GM21423 (cell line): ENCODE measurements at regions not wholly inside any gene's neighbourhood (a gene's known extent, or its start where the extent isn't known, plus 50 kb on each side); places are given as distances from the start of the nearest gene placed in this dataset.
A peak's percentile ranks its signal among the peaks of the same experiment; 100 is the strongest.
"Not testable (repeated sequence)": the region's sequence is repeated elsewhere in the genome, so short reads cannot be mapped to it uniquely, and the experiment has no call there.

Experiments
- ATAC-seq: cut with Tn5 transposase; IDR thresholded peaks from one replicate; pipeline ENCODE4 v1.9.1; 2021; ENCODE audit warnings: mild to moderate bottlenecking, moderate library complexity; ENCODE audit not compliant: unreplicated experiment

DNA sequence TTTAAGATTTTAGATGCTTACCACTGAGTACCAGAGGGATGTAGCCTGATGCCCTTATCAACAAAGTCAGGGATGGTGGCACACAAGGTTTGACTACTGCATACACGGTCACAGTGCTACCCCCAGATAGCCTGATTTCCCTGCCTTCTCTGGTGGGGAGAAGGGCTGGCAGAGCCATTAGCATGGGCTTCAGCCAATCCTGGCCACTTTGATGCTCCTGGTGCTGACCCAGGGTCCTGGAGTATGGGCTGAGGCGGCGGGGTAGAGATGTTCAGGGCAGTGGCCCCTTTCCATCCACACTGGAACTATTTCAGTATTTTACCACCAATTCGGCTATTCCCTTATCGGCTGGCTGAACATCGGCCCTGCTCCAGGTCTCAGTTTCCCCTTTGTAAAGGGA, 83.2 kb downstream of the POTEB3 start:
- ATAC-seq = not testable (repeated sequence)

DNA sequence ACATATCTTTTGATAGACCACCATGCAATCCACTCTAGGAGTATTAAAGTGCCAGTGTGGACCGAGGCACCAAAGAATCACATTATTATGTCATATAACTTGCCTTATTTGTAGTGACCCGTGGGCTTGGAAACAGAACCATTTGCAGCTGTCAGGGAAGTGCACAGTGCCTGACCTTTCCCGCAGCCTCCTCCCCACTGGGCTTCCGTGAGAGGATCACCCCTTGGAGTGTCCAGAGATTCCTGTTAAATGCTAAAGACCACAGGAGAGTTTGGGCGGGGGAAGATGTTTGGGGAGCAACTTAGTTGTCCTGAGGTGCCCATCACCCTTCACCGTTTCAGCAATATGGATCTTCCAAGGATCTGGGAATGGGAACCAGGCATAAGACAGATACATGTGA, 84.4 kb downstream of the POTEB3 start:
- not testable (repeated sequence) for ATAC-seq

DNA sequence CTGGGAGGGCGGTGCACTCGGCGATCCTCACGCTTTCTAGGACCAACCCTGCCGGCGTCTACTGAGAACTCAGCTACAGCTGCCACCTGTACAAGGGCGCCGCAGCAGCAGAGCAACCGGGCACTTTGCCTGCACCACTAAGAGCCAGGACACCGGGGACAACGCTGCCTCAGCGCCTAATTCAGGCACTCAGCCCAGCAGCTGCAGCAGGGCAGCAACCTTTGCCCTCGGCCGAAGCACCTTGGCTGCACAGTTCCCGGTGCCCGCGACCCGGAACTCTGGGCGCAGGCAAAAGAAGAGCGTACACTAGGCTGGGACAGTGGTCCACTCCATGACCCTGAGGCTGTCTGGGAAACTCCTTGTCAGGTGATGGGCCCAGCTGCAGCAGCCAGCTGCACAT, 85.7 kb downstream of the POTEB3 start:
- not testable (repeated sequence) for ATAC-seq

DNA sequence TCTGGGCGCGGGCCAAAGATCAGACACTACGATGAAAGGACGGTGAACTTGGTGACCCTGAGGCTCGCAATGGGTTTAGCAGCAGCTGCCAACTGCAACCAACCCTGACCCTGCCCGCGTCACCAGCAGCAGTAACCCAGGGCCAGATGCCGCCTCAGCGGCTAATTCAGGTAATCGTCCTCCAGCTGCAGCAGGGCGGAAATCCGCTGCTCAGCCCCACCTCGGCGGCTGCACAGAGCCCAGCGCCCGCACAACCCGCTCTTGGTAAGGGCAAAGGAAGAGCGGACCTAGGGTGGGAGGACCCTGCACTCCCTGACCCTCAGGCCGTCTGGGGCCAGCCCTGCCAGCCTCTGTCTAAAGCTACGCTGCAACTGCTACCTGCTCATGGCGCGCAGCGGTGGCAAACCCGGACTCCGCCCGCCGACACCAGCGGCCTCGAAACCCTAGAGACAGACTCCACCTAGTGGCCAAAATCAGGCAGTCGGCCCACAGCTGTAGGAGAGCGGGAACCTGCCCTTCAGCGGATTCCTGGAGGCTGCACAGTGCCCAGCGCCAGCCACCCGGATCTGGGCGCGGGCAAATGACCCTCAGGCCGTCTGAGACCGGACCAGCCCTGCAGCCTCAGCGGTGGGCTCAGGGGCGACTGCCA, 87.5 kb downstream of the POTEB3 start:
- not testable (repeated sequence) for ATAC-seq

DNA sequence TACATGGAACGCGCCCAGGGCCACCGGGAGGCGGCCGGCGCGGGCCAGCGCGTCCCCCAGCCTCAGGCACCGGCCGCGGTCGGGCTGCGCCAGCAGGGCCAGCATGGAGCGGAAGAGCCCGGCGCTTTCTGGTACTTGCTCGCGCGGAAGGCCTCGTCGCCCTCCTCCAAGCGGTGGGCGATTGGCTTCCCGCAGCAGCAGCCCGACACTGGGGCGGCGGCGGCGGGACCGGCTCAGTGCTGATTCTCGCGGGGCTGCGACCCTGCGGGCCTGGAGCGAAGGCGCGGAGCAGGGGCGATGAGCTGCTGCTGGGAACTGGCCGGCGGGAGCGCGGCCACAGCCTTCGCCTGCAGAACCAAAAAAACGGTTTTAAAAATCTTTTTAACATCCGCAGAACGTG, 95.3 kb downstream of the POTEB3 start:
- not testable (repeated sequence) for ATAC-seq

DNA sequence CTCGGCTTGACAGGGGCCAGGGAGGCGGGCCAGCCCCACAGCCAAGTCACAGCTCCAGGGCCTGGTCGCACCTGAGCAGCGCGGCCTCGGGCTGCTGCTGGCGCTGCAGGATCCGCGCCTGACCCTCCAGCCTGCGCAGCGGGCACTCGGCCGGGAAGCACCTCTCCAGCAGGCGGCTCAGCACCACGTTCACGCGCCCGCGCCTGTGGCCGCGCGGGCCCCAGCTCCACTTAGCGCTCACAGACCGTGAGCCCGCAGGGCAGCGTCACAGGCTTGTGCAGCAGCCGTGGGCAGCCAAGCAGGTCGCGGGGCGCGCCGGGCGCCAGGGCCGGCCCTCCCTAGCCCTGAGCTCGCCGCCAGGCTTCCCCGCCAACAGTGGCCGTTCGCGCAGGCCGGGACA, 95.8 kb downstream of the POTEB3 start:
- not testable (repeated sequence) for ATAC-seq

DNA sequence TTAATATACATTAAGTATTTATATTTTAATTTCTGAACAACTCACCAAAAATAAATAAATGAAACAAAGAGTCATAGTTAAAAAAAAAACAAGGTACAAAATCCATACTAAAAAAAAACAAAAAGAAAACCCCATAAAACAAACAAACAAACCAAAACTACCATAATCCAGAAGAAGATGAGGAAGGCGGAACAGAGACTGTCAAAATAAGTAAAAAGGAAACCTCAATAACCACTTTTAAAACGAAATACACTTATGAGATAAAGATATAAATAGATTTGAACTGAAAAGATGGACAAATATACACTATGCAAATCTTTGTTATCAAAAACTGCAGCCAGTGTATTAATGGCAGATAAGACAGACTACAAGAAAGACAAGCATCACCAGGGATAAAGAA, 103.3 kb downstream of the POTEB3 start:
- not testable (repeated sequence) for ATAC-seq

DNA sequence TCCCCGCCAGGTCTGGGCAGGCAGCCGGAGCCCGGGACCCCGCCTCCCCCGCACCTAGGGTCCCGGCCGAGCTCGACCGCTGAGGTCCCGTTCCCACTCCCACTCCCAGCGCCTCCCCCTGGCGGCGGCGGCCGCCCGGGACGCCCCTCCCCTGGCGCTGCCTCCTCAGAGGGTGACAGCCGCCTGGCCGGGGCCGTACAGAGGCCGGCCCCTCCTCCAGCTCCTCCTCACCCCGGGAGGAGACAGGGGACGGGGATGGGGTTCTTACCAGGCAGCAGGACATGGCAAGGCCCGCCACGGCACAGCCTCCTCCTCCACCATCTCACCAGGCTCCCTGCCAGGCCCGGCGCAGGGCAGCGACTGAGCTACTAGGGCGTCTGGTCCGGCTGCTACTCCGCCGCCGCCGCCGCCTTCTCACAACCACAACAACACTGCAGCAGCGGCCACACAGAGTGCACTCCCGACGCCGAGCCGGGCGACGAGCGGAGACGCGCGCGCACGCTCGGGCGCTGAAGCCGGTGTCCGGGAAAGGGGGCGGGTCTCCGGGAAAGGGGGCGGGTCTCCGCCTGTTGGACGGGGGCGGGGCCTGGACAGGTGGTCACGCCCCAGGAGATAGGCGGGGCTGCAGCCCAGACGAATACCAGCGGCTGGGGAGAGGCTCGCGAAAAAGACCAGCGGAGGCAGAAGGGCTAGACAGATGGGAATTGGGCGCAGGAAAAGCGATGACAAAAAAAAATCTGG, 115.4 kb downstream of the POTEB3 start:
- not testable (repeated sequence) for ATAC-seq

DNA sequence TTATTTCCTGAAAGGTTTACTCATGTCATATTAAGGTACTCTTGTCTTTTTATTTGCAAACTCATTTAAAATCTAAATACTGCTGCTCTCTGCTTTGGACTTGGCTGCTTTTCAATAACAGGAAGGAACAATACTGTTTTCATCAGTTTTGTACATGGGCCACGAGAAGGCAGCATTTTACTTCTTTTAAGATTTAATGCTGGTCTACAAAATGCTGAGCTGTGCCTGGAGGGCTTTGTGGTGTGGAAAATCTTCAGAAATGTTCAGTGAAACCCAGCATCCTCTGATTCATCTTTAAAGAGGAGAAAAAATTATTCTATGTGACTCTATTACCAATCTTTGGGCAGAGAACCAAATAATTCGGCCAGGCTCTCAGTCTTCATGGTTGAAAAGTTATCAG, 155.9 kb downstream of the POTEB3 start:
- peak; percentile 50 for ATAC-seq

DNA sequence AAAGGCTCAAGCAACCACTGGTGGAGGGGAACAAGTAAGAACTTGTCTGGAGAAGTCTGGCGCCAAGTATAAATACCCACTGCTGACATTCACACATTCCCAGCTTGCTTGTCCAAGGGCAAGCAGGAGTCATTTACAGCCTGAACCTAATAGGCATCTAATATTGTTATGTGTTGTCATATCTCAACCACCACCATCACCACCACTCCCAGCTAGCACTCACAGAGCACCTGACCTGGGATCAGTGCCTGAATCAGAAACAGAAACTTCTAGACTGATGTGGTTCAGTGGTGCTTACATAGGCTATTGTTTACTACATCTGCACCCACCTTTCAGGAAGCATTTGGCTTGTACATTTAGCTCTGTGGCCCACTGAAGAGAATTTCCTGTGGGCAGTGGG, 157.1 kb downstream of the POTEB3 start:
- ATAC-seq = peak; percentile 97

DNA sequence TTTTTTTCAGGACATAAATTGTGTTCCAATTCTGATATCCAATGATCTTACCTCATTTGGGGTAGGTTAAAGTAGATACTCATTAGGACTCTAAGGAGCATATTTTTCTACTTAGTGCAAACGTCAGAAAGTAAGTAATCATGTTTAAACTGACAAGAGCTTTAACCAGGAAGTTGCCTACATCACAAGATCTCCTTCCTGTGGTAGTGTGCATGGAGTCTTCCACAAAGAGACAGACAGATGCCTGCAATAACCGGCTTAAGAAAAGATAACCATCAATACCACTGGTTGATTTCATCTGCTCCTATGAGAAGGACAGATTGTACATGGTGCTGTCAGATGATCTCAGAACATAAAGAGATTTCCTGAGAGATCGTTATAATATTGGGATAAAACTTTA, 160.0 kb downstream of the POTEB3 start:
- not testable (repeated sequence) for ATAC-seq

DNA sequence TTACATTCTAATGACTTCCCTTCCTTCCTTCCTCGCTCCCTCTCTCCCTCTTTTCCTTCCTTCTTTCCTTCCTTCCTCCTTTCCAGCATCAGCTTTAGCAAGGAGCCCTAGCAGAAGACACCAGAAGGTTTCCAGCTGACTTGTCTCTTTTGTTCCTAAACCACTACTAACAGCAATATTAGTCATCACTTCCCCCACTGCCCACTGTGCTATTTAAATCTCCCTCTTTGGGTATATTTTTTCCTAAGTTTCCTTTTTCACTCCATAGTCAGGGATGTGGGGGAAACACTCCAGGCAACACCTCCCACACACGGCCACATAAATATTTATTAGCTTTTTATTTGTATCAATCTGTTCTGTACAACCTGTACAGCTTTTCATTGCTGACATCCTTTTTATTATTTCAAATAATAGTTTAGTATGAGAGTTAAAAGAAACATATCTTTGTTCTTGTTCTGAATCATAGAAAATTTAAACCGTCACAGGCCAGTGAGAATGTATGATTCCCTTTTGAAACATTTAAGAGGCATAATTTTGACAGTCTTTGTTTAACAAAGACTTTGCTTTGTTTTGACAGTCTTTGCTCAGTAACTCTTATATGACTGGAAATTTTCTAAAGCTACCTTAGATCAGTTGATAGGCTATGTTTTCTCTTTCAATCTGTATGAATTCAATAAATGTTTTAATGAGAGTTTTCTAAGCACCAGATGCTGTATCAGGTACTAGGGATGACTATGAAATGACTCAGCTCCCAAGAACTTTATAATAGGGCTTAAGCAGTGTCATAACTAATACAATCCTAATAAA, 167.9 kb downstream of the POTEB3 start:
- ATAC-seq = peak; percentile 45

DNA sequence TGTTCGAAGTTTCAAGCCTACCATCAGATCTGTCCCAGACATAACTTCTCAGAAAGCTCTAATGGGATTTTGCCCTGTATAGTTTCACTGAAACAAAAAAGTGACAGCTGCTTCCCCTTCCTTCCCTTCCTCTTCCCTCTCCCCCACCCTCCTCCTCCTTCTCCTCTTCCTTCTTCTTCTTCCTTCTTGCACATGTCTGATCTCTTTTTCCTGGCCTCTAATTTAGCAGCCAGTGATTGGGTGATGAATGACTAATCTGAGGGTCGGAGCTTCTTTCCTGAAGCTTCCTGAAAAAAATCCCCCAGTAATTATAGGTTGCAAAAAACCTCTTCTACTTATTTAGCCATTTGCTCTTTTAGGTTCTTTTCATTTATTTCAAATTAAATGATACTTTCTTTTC, 168.7 kb downstream of the POTEB3 start:
- no peak for ATAC-seq

DNA sequence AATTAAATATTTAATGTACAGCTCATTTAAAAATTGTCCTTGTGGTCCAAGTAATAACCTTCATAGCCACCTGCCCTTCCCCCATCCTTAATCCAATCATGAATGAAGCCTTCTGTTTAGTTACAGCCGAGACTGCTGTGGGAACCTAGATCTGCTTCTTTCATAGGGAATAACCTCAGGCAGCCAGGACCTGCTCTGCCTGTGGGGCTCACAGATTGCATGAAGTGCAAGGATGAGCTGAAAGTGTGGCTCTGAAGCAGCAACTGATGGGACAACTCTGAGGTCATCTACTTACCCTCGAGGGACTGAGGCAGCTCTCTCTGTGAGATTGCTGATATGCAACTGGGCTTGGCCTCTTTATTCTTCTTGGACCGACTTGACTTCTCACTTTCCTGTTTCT, 169.8 kb downstream of the POTEB3 start:
- ATAC-seq = no peak

DNA sequence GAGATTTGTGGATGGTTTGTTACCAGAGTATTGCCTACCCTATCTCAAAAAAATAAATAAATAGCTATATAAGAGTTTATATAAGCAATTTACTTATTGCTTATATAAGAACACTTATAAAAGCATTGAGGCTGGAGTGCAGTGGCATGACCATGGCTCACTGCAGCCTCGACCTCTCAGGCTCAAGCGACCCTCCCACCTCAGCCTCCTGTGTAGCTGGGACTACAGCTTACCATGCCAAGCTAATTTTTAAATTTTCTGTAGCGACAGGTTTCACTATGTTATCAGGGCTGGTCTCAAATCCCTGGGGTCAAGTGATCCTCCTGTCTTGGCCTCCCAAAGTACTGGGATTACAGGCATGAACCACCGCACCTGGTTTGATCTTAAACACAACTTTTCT, 170.6 kb downstream of the POTEB3 start:
- ATAC-seq = not testable (repeated sequence)

DNA sequence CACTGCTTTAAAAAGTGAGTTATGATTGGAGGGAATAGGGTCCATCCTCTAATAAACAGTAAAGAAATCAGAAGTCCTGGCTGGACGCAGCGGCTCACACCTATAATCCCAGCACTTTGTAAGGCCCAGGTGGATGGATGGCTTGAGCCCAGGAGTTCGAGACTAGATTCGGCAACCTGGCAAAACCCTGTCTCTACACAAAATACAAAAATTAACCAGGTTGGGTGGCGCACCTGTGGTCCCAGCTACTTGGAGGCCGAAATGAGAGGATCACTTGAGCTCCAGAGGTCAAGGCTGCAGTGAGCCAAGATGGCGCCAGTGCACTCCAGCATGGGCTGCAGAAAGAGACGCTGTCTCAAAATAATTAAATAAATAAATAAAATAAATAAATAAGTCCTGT, 171.2 kb downstream of the POTEB3 start:
- no peak for ATAC-seq

DNA sequence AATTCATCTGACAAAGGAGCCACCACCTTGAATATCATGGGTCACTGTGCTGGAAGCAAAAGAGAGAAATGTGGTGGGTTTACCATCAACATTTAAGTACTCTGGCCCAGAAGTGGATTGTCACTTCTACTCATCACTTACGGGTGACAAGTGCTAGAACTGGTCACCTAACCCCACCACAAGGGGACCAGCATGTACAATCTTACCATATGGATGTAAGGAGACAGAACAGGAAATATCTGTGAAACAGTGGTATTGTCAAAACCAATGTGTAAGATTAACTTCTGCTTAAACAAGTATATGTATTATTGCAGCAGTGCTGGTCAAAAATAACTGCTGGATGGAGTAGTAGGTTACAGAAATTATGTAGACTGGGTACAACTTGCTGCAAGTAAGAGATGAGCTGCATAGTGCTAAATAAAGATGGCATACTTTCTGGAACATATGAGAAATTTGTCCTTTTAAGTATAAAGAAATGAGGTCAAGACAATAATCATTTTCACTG, 171.8 kb downstream of the POTEB3 start:
- no peak for ATAC-seq

DNA sequence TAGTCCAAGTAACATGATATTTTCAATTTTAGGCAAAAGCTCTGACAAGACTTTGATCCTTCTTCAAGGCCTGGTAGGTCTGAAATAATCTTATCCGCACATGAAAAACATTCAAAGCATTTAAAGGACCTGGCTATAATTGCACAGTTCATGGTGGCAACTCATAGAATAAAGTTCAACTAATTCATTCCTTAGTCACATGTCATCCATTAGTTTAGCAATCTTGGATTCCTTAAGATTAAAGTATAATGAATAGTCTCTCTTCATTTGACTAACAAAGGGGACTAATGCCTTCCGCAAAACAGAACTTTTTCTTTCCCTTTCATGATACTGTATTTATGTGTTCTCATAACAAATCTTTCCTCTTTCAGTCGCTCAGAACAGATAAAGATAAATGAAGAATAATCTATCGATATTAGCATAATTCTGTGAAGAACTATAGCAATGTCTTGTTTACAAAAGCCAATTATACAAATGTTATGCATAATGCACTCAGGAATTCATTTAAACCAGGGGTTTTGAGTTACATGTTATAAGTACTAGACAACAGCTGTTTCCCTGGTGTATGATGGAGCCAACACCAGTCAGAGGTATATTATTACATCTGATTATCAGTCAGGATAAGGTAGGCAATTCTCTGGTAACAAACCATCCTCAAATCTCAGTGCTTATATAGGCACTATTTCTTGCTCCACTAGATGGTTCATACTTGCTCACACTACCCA, 172.5 kb downstream of the POTEB3 start:
- ATAC-seq = no peak

DNA sequence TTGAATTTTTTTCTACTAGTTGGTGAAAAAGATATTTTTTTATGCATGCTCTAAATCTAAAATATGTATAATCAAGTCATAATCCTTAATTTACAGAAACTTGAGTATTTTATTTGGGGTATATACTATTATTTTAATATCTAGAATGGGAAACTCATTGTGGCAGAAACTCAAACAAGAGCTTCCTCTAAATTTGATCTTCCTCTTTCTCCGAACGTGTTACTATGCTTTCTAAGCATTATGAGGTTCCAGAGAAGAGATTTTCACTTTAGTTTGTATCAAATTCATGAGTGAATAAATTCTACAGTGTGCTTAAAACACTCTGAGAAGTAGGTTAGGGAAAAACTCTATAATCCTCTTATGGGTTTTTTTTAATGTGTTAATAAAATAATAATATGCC, 173.1 kb downstream of the POTEB3 start:
- ATAC-seq = no peak

DNA sequence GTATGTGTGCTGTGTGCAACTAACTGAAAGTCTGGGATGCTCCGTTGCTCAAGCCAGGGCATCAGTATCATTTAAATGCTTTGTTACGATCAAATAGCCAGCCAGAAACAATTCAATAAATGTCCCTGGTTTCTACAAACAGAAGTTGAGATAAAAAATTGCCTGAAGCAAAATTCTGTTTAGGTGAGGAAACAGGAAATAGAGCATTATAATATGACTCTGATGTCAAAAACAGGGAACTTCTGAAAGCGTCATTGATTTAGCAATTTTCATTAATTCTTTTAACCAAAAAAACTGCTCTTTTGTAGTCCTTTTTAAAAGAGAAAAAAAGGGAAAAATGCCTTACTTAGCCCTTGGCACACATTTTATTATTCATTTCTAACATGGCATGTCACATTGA, 174.7 kb downstream of the POTEB3 start:
- not testable (repeated sequence) for ATAC-seq

DNA sequence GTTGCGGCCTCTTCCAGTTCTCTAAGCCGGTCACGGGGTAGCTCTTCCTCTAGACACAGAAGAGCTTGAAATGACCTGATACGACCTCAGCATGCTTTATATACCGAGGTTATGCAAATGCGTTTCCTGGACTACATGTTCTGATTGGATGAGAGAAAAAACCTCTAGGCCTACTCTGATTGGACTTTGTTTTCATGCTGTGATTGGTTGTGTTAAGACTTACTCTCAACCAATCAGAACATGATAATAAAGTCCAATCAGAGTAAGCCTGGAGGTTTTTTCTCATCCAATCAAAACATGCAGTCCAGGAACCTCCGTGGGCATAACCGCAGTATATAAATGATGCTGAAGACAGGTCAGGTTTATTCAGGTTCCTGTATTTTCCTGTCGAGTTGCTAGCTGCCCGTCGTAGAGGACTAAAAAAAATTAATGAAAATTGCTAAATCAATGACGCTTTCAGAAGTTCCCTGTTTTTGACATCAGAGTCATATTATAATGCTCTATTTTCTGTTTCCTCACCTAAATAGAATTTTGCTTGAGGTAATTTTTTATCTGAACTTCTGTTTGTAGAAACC, 177.4 kb downstream of the POTEB3 start:
- ATAC-seq = no peak
